GM18907 (cell line): ENCODE measurements at regions not wholly inside any gene's neighbourhood (a gene's known extent, or its start where the extent isn't known, plus 50 kb on each side); places are given as distances from the start of the nearest gene placed in this dataset.

Source experiments
- ATAC-seq: cut with Tn5 transposase; IDR thresholded peaks from one replicate; pipeline ENCODE4 v1.9.1; 2021; ENCODE audit warnings: mild to moderate bottlenecking, moderate library complexity; ENCODE audit not compliant: unreplicated experiment

DNA sequence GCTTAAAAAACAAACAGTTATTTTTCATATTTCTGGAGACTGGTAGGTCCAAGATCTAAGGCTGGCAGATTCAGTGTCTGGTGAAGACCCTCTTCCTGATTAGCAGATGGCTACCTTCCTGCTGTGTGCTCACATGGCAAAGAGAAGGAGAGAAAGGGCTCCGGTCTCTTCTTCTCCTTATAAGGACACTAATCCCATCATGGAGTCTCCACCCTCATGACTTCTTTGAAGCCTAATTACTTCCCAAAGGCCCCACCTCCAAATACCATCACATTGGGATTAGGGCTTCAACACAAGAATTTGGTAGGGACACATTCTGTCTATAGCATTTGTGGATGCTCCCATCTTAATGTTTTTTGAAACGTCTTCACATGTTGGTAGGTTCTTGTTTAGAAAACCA is 391.1 kb downstream of the TMEM161B start:
- ATAC-seq, result no peak

- ATAC-seq, result no peak
Observed at GRCh38 chr5:87877023-87877422, 391.6 kb downstream of the TMEM161B start.

- ATAC-seq, result no peak
Observed at GRCh38 chr5:87876616-87877015, 392.0 kb downstream of the TMEM161B start.

GRCh38 chr5:87872986-87873385 is 395.7 kb downstream of the TMEM161B start:
- no peak for ATAC-seq

DNA sequence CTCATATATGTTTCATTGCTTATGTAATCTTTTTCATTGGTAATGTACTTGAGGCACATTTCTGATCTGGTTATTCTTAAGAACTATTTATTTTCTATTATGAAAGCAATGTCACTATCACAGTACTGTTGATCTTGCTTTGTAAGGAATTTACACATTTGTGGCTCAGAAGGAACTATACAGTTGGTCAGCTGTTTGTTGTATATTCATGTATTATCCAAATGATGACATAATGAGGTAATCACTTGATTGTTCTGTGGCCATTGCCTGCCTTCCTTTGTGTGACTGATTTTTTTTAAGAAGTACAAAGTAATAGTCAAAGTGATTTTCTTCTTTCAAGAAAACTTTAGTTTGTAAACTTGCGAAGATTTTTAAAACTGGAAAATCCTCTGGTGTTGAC is 399.9 kb downstream of the TMEM161B start:
- ATAC-seq, result no peak

DNA sequence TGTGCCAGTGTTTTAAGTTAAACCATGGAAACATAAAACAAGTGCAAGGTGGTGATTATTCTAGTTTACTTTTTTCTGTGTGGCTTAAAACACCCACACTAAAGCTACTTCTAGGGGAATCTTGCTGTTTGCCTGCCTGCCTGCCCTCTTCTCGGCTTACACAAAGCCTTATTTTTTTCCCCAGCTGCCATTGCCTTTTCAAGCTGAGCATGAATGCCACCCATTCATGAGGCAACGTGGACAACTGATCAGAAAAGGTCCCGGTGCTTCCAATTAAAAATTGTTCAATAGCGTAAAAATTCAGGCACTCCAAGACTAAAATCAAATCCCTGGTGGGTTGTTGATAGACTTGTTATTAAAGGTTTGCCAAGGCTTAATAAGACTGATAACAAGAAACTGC is 401.4 kb downstream of the TMEM161B start:
- no peak for ATAC-seq

DNA sequence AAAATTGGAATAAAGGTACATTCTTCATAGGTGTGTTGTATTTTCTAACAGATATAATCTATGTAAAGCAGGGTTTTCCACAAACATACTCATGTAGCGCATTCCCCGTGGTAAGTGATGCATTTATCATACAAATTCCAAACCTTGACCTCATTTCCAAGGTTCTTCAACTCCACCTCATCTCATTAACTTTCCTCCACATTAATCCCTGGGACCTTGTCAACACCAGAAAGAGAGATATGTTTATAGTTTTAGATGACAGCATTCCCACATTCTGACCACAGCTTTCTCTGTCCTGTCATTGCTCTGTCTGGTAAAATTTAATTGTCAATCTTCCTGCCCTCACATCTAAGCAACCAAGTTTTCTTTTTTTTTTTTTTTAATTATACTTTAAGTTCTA is 415.1 kb downstream of the TMEM161B start:
- no peak for ATAC-seq

DNA sequence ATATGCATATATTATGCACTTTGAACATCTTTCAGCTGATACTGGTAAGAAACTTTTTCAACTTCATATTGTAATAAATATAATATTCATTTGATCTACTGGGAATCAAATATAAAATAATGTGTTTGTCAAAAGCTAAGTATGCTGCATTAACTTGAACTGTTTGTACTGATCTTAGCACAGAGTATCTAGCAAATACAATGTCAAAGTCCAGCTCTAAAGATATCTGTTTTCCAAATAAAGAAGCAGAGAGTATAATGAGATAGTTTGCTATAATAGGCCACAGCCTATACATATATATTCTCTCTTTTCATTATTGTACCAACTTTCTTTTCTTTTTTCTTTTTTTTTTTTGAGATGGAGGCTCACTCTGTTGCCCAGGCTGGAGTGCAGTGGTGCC is 417.0 kb downstream of the TMEM161B start:
- no peak for ATAC-seq

GRCh38 chr5:87850843-87851242 is 417.8 kb downstream of the TMEM161B start:
- no peak for ATAC-seq

- ATAC-seq, result no peak
Observed at GRCh38 chr5:87845734-87846133, 422.9 kb downstream of the TMEM161B start.

- ATAC-seq, result no peak
Observed at GRCh38 chr5:87844866-87845265, 423.8 kb downstream of the TMEM161B start.

DNA sequence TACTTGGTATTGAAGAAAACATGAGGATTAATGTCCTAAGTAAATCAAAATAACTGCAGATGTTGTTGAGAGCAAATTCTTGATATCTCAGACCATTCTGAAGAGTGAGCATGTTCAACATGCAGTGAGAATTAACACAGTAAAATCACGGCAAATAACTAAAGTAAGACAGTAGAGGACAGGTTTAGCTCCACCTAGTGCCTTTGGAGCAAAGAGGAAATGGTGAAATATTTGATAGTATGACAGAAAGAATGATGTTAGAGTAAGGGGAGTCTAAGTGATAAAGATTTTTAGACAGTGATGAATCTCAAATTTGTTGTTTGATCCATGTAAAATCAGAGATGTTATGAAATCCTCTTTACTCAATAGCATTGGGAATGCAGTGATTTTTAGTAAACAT is 424.2 kb downstream of the TMEM161B start:
- no peak for ATAC-seq

- ATAC-seq, result no peak
Observed at GRCh38 chr5:87836696-87837095, 424.0 kb upstream of the CCNH start.

GRCh38 chr5:87831499-87831898 is 418.8 kb upstream of the CCNH start:
- ATAC-seq, result no peak

- ATAC-seq, result no peak
Observed at GRCh38 chr5:87829217-87829551, 416.5 kb upstream of the CCNH start.

- ATAC-seq, result no peak
Observed at GRCh38 chr5:87828545-87829216, 416.0 kb upstream of the CCNH start.

- ATAC-seq, result no peak
Observed at GRCh38 chr5:87827539-87827938, 414.8 kb upstream of the CCNH start.

GRCh38 chr5:87826507-87826906 is 413.8 kb upstream of the CCNH start:
- no peak for ATAC-seq

DNA sequence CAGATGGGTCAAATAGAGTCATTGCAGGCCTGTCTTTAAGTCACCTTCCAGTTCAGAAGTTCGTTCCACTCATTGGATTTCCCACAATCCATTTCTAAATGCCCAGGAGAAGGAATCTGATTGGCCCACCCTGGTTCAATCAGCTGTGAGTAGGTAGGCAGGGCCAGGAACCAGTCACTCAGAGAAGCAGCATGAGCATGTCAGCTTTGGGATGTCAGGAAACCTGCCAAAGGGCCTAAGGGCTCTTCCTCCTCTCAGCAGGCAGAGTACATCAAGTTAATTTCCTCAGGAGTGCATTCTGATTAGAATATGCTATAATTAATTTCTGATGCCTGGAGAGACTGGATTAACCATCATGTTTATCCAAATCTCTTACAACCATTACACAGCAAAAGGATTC is 412.9 kb upstream of the CCNH start:
- ATAC-seq, result no peak

GRCh38 chr5:87807783-87808182 is 395.1 kb upstream of the CCNH start:
- no peak for ATAC-seq

GRCh38 chr5:87803352-87803751 is 390.6 kb upstream of the CCNH start:
- no peak for ATAC-seq

DNA sequence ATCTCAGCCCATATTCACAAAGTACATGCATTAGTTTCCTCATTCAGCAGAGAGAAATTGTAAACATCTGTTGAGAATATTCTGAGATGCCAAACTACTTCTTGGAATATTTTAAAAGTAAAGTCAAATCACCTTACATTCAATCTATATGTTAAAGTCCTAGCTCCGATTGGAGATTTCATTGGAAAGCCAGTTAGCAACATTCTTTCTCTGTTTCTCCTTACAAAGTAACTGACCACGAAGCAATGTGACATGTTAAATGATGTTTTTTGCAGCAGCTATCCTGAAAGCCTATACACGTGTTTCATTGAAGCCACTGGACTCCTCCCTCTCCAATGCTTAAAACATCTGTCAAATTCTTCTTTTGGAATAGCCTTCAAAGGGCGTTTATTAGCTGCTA is 379.1 kb upstream of the CCNH start:
- no peak for ATAC-seq

GRCh38 chr5:87788416-87788815 is 375.7 kb upstream of the CCNH start:
- no peak for ATAC-seq
